Brain microvascular endothelial cell (primary cell): ENCODE measurements at regions not wholly inside any gene's neighbourhood (a gene's known extent, or its start where the extent isn't known, plus 50 kb on each side); places are given as distances from the start of the nearest gene placed in this dataset.

Experiments used
- DNase-seq: peaks from one replicate; pipeline ENCODE4 v3.0.0-alpha.2; 2020
- H3K27ac ChIP-seq: fragments of 250-450 bp; sonication (Bioruptor Pico); 2 replicates; pipeline ENCODE4 v1.5.1; 2020; ENCODE audit warnings: mild to moderate bottlenecking, moderate library complexity
- H3K27me3 ChIP-seq: fragments of 250-450 bp; sonication (Bioruptor Pico); replicated peaks from 2 replicates; pipeline ENCODE4 v1.5.1; 2020; ENCODE audit warnings: mild to moderate bottlenecking
- H3K36me3 ChIP-seq: fragments of 250-450 bp; sonication (Bioruptor Pico); replicated peaks from 2 replicates; pipeline ENCODE4 v1.5.1; 2020; ENCODE audit warnings: mild to moderate bottlenecking
- H3K4me3 ChIP-seq: 2 replicates; pipeline ENCODE4 v1.5.1; 2011; ENCODE audit warnings: low read depth, mild to moderate bottlenecking, control low read depth, low read length, moderate library complexity
- in situ Hi-C: cut with HindIII; loops from 2 replicates; pipeline ENCODE4 v1.10.0; 2017; ENCODE audit warnings: low sequenced_read_pairs, low pct_ligation_motif_present
- TF ChIP-seq, protein P1 (sequence below): IDR thresholded peaks from 2 replicates; pipeline ENCODE4 v1.5.1; 2011; ENCODE audit warnings: low read depth, mild to moderate bottlenecking, moderate library complexity, low read length, control low read depth, inconsistent platforms; ENCODE audit errors: missing control alignments

GRCh38 chr13:38176664-38177063 is 173.0 kb upstream of the UFM1 start:
- TF ChIP-seq, protein P1, sequence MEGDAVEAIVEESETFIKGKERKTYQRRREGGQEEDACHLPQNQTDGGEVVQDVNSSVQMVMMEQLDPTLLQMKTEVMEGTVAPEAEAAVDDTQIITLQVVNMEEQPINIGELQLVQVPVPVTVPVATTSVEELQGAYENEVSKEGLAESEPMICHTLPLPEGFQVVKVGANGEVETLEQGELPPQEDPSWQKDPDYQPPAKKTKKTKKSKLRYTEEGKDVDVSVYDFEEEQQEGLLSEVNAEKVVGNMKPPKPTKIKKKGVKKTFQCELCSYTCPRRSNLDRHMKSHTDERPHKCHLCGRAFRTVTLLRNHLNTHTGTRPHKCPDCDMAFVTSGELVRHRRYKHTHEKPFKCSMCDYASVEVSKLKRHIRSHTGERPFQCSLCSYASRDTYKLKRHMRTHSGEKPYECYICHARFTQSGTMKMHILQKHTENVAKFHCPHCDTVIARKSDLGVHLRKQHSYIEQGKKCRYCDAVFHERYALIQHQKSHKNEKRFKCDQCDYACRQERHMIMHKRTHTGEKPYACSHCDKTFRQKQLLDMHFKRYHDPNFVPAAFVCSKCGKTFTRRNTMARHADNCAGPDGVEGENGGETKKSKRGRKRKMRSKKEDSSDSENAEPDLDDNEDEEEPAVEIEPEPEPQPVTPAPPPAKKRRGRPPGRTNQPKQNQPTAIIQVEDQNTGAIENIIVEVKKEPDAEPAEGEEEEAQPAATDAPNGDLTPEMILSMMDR = no peak
- in situ Hi-C loops = no loop called here
- H3K36me3 ChIP-seq = no peaks in the 10 kb centered on the region
- DNase-seq = no peak
- H3K27ac ChIP-seq = no peak overlapping the region
- H3K4me3 ChIP-seq = no peak overlapping the region
- H3K27me3 ChIP-seq = no peaks in the 10 kb centered on the region

- no peaks in the 10 kb centered on the region for H3K27me3 ChIP-seq
These were observed 176.2 kb upstream of the UFM1 start for GRCh38 chr13:38173403-38173802.

GRCh38 chr13:38167164-38167822 is 182.4 kb upstream of the UFM1 start:
- H3K27ac ChIP-seq = no peak overlapping the region

More at GRCh38 chr13:38173403-38173802, 176.2 kb upstream of the UFM1 start:
- in situ Hi-C loops = no loop called here
- Histone ChIP-seq H3K4me3 (no peak overlapping the region), H3K27ac (no peak overlapping the region), H3K36me3 (no peaks in the 10 kb centered on the region)
- no peak for DNase-seq
- TF ChIP-seq, protein P1 = no peak

DNA sequence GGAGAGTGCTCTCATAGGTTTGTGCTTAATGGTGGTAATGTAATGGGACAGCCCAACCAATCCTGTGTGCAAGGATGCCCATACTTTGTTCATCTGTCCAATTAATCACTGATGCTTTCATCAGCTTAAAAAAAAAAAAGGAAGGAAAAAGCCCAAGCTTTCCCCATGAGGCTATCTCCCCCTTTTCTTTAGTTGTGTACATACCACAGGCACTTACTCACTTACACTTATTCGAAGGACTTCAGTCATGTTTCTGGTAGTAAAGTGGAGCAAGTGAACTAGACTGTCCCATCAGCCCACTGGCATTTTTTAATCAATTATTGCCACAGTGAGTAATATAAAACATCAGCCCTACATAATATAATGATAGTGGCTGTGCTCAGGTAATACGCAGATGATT is 183.5 kb upstream of the UFM1 start:
- TF ChIP-seq, protein P1 = no peak
- peak; percentile 2 for DNase-seq
- no peaks in the 10 kb centered on the region for H3K27me3 ChIP-seq
- H3K4me3 ChIP-seq = no peak overlapping the region
- no peak overlapping the region for H3K27ac ChIP-seq
- no peaks in the 10 kb centered on the region for H3K36me3 ChIP-seq
- in situ Hi-C loops = no loop called here

More at GRCh38 chr13:38167164-38167822, 182.4 kb upstream of the UFM1 start:
- no peak for DNase-seq
- Histone ChIP-seq H3K4me3 (no peak overlapping the region), H3K36me3 (no peaks in the 10 kb centered on the region), H3K27me3 (no peaks in the 10 kb centered on the region)
- in situ Hi-C loops = no loop called here
- TF ChIP-seq, protein P1 = no peak

GRCh38 chr13:38160131-38160530 is 189.5 kb upstream of the UFM1 start:
- Histone ChIP-seq H3K27me3 (no peaks in the 10 kb centered on the region), H3K4me3 (no peak overlapping the region), H3K27ac (no peak overlapping the region), H3K36me3 (no peaks in the 10 kb centered on the region)
- TF ChIP-seq, protein P1 = no peak
- in situ Hi-C loops = no loop called here
- DNase-seq = no peak

DNA sequence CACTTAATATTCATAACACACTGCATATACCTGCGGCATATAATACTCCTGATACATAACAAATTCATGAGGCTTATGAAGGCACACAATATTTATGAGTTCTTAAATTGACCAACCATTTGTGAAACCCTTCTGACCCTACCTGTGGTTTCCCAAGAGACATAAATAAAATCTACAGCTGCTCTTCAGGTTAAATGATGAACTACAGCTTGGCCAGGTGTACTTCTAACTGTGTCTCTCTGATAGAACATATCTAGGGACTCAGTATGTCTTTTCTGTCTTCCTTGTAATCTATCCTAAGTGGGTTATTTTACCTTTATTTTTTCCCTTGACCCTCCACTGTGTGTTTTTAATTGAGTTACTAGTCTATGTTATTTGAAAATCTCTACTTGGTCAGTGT is 189.9 kb upstream of the UFM1 start:
- no peaks in the 10 kb centered on the region for H3K36me3 ChIP-seq
- in situ Hi-C loops = no loop called here
- DNase-seq = no peak
- no peaks in the 10 kb centered on the region for H3K27me3 ChIP-seq
- H3K4me3 ChIP-seq = no peak overlapping the region
- H3K27ac ChIP-seq = no peak overlapping the region
- TF ChIP-seq, protein P1 = no peak
